ENCODE measurements at regions not wholly inside any gene's neighbourhood (a gene's known extent, or its start where the extent isn't known, plus 50 kb on each side); places are given as distances from the start of the nearest gene placed in this dataset.

DNA sequence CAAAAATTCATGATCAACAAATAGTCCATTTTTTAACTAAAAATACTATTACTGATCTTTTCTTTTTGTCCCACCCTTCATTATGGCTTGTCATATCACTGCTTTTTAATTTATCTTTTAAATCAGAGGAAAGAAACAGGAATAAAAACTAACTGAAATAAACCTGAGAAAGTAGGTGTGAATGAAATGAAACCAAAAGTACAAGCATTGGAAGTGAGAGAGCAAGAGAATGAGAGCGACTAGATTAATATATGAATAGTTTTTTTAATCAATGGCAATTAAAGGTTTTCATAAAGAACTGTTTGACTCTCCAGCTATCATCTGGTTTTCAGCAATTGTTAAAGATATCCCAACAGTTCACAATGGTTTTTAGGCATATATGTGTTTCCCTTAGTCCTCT lies 137.8 kb downstream of the SPAG6 start:
- Mint-ChIP-seq H3K4me1 (ENCODE audit: low read depth, unreplicated experiment) (no peaks in the 10 kb centered on the region), H3K9me3 (ENCODE audit: low read depth, unreplicated experiment) (no peaks in the 10 kb centered on the region), H3K36me3 (ENCODE audit: insufficient read depth, unreplicated experiment) (no peaks in the 10 kb centered on the region), H3K27me3 (ENCODE audit: unreplicated experiment) (no peaks in the 10 kb centered on the region), H3K27ac (ENCODE audit: unreplicated experiment) (no peak overlapping the region), H3K4me3 (ENCODE audit: low read depth, unreplicated experiment) (no peak overlapping the region)
- no peak for DNase-seq
- TF ChIP-seq, protein P1, sequence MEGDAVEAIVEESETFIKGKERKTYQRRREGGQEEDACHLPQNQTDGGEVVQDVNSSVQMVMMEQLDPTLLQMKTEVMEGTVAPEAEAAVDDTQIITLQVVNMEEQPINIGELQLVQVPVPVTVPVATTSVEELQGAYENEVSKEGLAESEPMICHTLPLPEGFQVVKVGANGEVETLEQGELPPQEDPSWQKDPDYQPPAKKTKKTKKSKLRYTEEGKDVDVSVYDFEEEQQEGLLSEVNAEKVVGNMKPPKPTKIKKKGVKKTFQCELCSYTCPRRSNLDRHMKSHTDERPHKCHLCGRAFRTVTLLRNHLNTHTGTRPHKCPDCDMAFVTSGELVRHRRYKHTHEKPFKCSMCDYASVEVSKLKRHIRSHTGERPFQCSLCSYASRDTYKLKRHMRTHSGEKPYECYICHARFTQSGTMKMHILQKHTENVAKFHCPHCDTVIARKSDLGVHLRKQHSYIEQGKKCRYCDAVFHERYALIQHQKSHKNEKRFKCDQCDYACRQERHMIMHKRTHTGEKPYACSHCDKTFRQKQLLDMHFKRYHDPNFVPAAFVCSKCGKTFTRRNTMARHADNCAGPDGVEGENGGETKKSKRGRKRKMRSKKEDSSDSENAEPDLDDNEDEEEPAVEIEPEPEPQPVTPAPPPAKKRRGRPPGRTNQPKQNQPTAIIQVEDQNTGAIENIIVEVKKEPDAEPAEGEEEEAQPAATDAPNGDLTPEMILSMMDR (IDR thresholded peaks at IDR 0.05; ENCODE audit: unreplicated experiment): no peak
- BruUV-seq (replicated peaks): no TSS peak
- intact Hi-C loops (cut with micrococcal nuclease; ENCODE audit: unreplicated experiment): no loop called here
- CTCF ChIA-PET: interaction anchor here (0.7 to 1.0 kb wide), 2 partner anchors 31 to 515 kb away, joined by 3 read pairs; no protein-coding TSS in a partner anchor
